Ramos (cell line): ENCODE measurements at regions not wholly inside any gene's neighbourhood (a gene's known extent, or its start where the extent isn't known, plus 50 kb on each side); places are given as distances from the start of the nearest gene placed in this dataset.

Source experiments
- in situ Hi-C: fragments of 300-500 bp; cut with MboI; formaldehyde crosslinking; loops from one replicate; pipeline ENCODE4 v1.14.3; 2022; ENCODE audit warnings: low sequenced_read_pairs; ENCODE audit not compliant: unreplicated experiment

GRCh38 chr2:79368116-79368630 is 144.7 kb upstream of the CTNNA2 start:
- in situ Hi-C loops = no loop called here

- in situ Hi-C loops = no loop called here
Observed at GRCh38 chr2:79359419-79359818, 153.4 kb upstream of the CTNNA2 start.

- in situ Hi-C loops = no loop called here
Observed at GRCh38 chr2:79355569-79355968, 157.3 kb upstream of the CTNNA2 start.

- in situ Hi-C loops = no loop called here
Observed at GRCh38 chr2:79327460-79327859, 167.9 kb upstream of the REG3A start.

GRCh38 chr2:79320871-79321270 is 161.3 kb upstream of the REG3A start:
- in situ Hi-C loops = no loop called here

GRCh38 chr2:79294994-79295393 is 135.4 kb upstream of the REG3A start:
- in situ Hi-C loops = no loop called here

GRCh38 chr2:79292958-79293315 is 133.4 kb upstream of the REG3A start:
- in situ Hi-C loops = no loop called here

- in situ Hi-C loops = no loop called here
Observed at GRCh38 chr2:79292239-79292957, 132.8 kb upstream of the REG3A start.

- in situ Hi-C loops = no loop called here
Observed at GRCh38 chr2:79275863-79276262, 116.3 kb upstream of the REG3A start.

GRCh38 chr2:79275197-79275596 is 115.6 kb upstream of the REG3A start:
- in situ Hi-C loops = no loop called here

GRCh38 chr2:79272616-79273015 is 113.1 kb upstream of the REG3A start:
- in situ Hi-C loops = no loop called here

- in situ Hi-C loops = no loop called here
Observed at GRCh38 chr2:79271456-79271855, 111.9 kb upstream of the REG3A start.

- in situ Hi-C loops = no loop called here
Observed at GRCh38 chr2:79260848-79261247, 101.3 kb upstream of the REG3A start.

GRCh38 chr2:79259959-79260358 is 100.4 kb upstream of the REG3A start:
- in situ Hi-C loops = no loop called here

- in situ Hi-C loops = no loop called here
Observed at GRCh38 chr2:79259296-79259695, 99.7 kb upstream of the REG3A start.

GRCh38 chr2:79253243-79253774 is 93.8 kb upstream of the REG3A start:
- in situ Hi-C loops = no loop called here

GRCh38 chr2:79250656-79251055 is 91.1 kb upstream of the REG3A start:
- in situ Hi-C loops = no loop called here

- in situ Hi-C loops = loop anchor here (25.0 kb wide), 1 partner anchor 639 kb away; no protein-coding TSS in a partner anchor
Observed at GRCh38 chr2:79248776-79249175, 89.2 kb upstream of the REG3A start.

- in situ Hi-C loops = loop anchor here (25.0 kb wide), 1 partner anchor 652 kb away; no protein-coding TSS in a partner anchor
Observed at GRCh38 chr2:79235135-79235534, 75.6 kb upstream of the REG3A start.

GRCh38 chr2:79223539-79223938 is 64.0 kb upstream of the REG3A start:
- in situ Hi-C loops = no loop called here

GRCh38 chr2:79219383-79219988 is 59.9 kb upstream of the REG3A start:
- in situ Hi-C loops = no loop called here
